ENCODE measurements at regions not wholly inside any gene's neighbourhood (a gene's known extent, or its start where the extent isn't known, plus 50 kb on each side); places are given as distances from the start of the nearest gene placed in this dataset.
"Not testable (repeated sequence)": the region's sequence is repeated elsewhere in the genome, so short reads cannot be mapped to it uniquely, and the experiment has no call there.

DNA sequence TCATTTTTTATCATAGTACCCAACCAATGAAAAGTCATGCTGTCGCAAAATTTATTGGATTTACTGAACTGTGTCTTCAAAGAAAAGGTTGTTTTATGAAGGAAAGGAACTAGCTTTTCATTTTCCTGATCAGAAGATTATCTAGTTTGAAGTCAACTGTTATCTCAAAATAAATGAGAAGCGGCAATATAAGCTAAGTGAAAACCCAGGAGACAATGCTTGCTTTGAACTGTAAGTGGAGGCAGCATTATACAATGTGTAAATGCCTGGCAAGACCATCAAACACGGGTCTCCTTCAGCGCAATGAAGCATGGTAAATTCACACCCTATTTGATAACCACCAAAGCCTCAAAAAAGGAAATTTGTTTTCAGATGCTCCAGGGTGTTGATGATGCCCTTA is 134.4 kb upstream of the PTBP2 start:
- POLR2A ChIA-PET = no interaction called here
- Histone ChIP-seq H3K27me3 (ENCODE audit: insufficient read depth) (no peaks in the 10 kb centered on the region), H3K79me2 (ENCODE audit: insufficient read depth) (no peaks in the 10 kb centered on the region), H2AFZ (ENCODE audit: low read depth) (no peak overlapping the region), H3K4me2 (no peak overlapping the region), H3K9me3 (no peaks in the 10 kb centered on the region), H3K36me3 (replicated peaks in 1 of 2; ENCODE audit: control insufficient read depth in 1 of 2, insufficient read depth in 2 of 2, low read length in 1 of 2) (no peaks in the 10 kb centered on the region), H4K20me1 (ENCODE audit: insufficient read depth) (no peaks in the 10 kb centered on the region), H3K27ac (ENCODE audit: low read depth in 2 of 2, low read length in 1 of 2) (no peak overlapping the region), H3K9ac (no peak overlapping the region), H3F3A (replicated peaks; ENCODE audit: insufficient read depth) (no peaks in the 10 kb centered on the region), H3K4me3 (ENCODE audit: low read depth in 2 of 2, low read length in 1 of 2) (no peak overlapping the region), H3K4me1 (ENCODE audit: control insufficient read depth in 1 of 2, insufficient read depth in 2 of 2, low read depth in 1 of 2, low read length in 1 of 2) (no peaks in the 10 kb centered on the region), H3K9me2 (no peaks in the 10 kb centered on the region)
- CTCF ChIA-PET = interaction anchor here (0.8 to 1.2 kb wide), 2 partner anchors 10 to 48 kb away, joined by 3 read pairs; no protein-coding TSS in a partner anchor
- 79% methylated on average over 4 of the region's 4 CpGs for WGBS (ENCODE audit: low lambda C conversion rate)
- no peak for TF ChIP-seq SIN3A (IDR thresholded peaks at IDR 0.05; ENCODE audit: borderline replicate concordance, low read depth, low read length)
- TF ChIP-seq, protein P1, sequence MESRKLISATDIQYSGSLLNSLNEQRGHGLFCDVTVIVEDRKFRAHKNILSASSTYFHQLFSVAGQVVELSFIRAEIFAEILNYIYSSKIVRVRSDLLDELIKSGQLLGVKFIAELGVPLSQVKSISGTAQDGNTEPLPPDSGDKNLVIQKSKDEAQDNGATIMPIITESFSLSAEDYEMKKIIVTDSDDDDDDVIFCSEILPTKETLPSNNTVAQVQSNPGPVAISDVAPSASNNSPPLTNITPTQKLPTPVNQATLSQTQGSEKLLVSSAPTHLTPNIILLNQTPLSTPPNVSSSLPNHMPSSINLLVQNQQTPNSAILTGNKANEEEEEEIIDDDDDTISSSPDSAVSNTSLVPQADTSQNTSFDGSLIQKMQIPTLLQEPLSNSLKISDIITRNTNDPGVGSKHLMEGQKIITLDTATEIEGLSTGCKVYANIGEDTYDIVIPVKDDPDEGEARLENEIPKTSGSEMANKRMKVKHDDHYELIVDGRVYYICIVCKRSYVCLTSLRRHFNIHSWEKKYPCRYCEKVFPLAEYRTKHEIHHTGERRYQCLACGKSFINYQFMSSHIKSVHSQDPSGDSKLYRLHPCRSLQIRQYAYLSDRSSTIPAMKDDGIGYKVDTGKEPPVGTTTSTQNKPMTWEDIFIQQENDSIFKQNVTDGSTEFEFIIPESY (IDR thresholded peaks at IDR 0.05; ENCODE audit: borderline replicate concordance, low read depth) = no peak
- no peak for TF ChIP-seq CHD2 (IDR thresholded peaks at IDR 0.05; ENCODE audit: low read length, partially characterized antibody)
- TF ChIP-seq RCOR1 (IDR thresholded peaks at IDR 0.05; ENCODE audit: low read length) = no peak
- no peak for TF ChIP-seq EZH2phosphoT487 (IDR thresholded peaks at IDR 0.05; ENCODE audit: borderline replicate concordance, low read depth)
- TF ChIP-seq, protein P2, sequence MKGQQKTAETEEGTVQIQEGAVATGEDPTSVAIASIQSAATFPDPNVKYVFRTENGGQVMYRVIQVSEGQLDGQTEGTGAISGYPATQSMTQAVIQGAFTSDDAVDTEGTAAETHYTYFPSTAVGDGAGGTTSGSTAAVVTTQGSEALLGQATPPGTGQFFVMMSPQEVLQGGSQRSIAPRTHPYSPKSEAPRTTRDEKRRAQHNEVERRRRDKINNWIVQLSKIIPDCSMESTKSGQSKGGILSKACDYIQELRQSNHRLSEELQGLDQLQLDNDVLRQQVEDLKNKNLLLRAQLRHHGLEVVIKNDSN (IDR thresholded peaks at IDR 0.05; ENCODE audit: borderline replicate concordance, low read depth) = no peak
- no peak for DNase-seq

DNA sequence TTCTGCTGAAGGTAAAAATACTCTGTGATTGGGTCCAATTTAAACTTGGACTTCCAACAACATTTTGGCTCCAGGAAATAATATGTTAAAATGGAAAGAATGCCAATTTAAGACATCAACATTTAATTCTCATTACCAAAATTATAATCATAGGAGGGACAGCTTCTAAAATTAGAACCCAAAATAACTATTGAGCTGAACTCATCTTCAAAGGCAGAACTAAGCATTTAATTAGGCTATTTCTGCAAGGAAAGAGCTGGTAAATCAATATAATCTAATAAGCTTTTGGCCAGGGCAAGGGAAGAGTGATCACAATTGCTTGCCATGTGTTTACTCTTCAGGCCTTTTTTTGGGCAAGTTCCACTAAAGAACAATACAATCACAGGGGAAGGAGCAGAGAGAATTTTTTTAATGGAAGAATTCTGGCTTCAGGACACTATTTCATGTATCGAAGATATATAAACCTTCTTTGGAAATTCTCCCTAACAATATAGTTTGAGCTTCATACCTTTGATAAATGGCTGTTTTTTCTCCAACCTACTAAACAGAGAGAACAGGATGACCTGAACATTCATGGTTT is 133.1 kb upstream of the PTBP2 start:
- Histone ChIP-seq H3K4me3 (ENCODE audit: low read depth in 2 of 2, low read length in 1 of 2) (no peak overlapping the region), H3K9me3 (no peaks in the 10 kb centered on the region), H2AFZ (ENCODE audit: low read depth) (no peak overlapping the region), H3K4me2 (no peak overlapping the region), H3K27ac (ENCODE audit: low read depth in 2 of 2, low read length in 1 of 2) (no peak overlapping the region), H3K9me2 (no peaks in the 10 kb centered on the region), H3K9ac (no peak overlapping the region), H3K79me2 (ENCODE audit: insufficient read depth) (no peaks in the 10 kb centered on the region), H3K36me3 (replicated peaks in 1 of 2; ENCODE audit: control insufficient read depth in 1 of 2, insufficient read depth in 2 of 2, low read length in 1 of 2) (no peaks in the 10 kb centered on the region), H4K20me1 (ENCODE audit: insufficient read depth) (no peaks in the 10 kb centered on the region), H3K4me1 (ENCODE audit: control insufficient read depth in 1 of 2, insufficient read depth in 2 of 2, low read depth in 1 of 2, low read length in 1 of 2) (no peaks in the 10 kb centered on the region), H3F3A (replicated peaks; ENCODE audit: insufficient read depth) (no peaks in the 10 kb centered on the region), H3K27me3 (ENCODE audit: insufficient read depth) (no peaks in the 10 kb centered on the region)
- DNase-seq = no peak
- WGBS (ENCODE audit: low lambda C conversion rate) = 87% methylated on average over 1 of the region's 1 CpG
- TF ChIP-seq, protein P3, sequence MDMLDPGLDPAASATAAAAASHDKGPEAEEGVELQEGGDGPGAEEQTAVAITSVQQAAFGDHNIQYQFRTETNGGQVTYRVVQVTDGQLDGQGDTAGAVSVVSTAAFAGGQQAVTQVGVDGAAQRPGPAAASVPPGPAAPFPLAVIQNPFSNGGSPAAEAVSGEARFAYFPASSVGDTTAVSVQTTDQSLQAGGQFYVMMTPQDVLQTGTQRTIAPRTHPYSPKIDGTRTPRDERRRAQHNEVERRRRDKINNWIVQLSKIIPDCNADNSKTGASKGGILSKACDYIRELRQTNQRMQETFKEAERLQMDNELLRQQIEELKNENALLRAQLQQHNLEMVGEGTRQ (IDR thresholded peaks at IDR 0.05; ENCODE audit: borderline replicate concordance, low read depth, low read length) = no peak
- no peak for TF ChIP-seq POLR2AphosphoS5 (IDR thresholded peaks at IDR 0.05; ENCODE audit: low read depth, low read length)
- no peak for TF ChIP-seq RCOR1 (IDR thresholded peaks at IDR 0.05; ENCODE audit: low read length)
- no peak for TF ChIP-seq FOSL2 (IDR thresholded peaks at IDR 0.05; ENCODE audit: borderline replicate concordance, low read depth)
- TF ChIP-seq, protein P4, sequence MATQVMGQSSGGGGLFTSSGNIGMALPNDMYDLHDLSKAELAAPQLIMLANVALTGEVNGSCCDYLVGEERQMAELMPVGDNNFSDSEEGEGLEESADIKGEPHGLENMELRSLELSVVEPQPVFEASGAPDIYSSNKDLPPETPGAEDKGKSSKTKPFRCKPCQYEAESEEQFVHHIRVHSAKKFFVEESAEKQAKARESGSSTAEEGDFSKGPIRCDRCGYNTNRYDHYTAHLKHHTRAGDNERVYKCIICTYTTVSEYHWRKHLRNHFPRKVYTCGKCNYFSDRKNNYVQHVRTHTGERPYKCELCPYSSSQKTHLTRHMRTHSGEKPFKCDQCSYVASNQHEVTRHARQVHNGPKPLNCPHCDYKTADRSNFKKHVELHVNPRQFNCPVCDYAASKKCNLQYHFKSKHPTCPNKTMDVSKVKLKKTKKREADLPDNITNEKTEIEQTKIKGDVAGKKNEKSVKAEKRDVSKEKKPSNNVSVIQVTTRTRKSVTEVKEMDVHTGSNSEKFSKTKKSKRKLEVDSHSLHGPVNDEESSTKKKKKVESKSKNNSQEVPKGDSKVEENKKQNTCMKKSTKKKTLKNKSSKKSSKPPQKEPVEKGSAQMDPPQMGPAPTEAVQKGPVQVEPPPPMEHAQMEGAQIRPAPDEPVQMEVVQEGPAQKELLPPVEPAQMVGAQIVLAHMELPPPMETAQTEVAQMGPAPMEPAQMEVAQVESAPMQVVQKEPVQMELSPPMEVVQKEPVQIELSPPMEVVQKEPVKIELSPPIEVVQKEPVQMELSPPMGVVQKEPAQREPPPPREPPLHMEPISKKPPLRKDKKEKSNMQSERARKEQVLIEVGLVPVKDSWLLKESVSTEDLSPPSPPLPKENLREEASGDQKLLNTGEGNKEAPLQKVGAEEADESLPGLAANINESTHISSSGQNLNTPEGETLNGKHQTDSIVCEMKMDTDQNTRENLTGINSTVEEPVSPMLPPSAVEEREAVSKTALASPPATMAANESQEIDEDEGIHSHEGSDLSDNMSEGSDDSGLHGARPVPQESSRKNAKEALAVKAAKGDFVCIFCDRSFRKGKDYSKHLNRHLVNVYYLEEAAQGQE (IDR thresholded peaks at IDR 0.05; ENCODE audit: low read depth, low read length) = no peak
- POLR2A ChIA-PET = no interaction called here
- CTCF ChIA-PET = interaction anchor here (1.5 to 1.6 kb wide), 2 partner anchors 9 to 14 kb away, joined by 4 to 6 read pairs; no protein-coding TSS in a partner anchor

DNA sequence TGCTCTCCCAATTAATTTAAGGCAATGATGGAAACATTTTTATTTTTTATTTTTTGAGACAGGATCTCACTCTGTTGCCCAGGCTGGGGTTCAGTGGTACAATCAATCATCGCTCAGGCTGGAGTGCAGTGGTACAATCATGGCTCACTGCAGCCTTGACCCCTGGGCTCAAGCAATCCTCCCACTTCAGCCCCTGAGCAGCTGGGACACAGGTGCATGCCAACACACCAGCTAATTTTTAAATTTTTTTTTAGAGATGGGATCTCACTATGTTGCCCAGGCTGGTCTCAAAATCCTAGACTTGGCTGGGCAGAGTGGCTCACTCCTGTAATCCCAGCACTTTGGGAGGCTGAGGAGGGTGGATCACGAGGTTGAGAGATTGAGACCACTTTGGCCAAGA is 126.1 kb upstream of the PTBP2 start:
- H3K9me3 ChIP-seq; H3K79me2 ChIP-seq (ENCODE audit: insufficient read depth); H2AFZ ChIP-seq (ENCODE audit: low read depth); H3K36me3 ChIP-seq (replicated peaks in 1 of 2; ENCODE audit: control insufficient read depth in 1 of 2, insufficient read depth in 2 of 2, low read length in 1 of 2); H3K4me1 ChIP-seq (ENCODE audit: control insufficient read depth in 1 of 2, insufficient read depth in 2 of 2, low read depth in 1 of 2, low read length in 1 of 2); H4K20me1 ChIP-seq (ENCODE audit: insufficient read depth); H3K9ac ChIP-seq; H3K9me2 ChIP-seq; DNase-seq; H3K27me3 ChIP-seq (ENCODE audit: insufficient read depth); H3K27ac ChIP-seq (ENCODE audit: low read depth in 2 of 2, low read length in 1 of 2); H3F3A ChIP-seq (replicated peaks; ENCODE audit: insufficient read depth); H3K4me3 ChIP-seq (ENCODE audit: low read depth in 2 of 2, low read length in 1 of 2); H3K4me2 ChIP-seq; POLR2A ChIA-PET: not testable (repeated sequence)
- WGBS (ENCODE audit: low lambda C conversion rate) = 36% methylated on average over 2 of the region's 2 CpGs
- CTCF ChIA-PET = interaction anchor here (0.6 to 1.3 kb wide), 2 partner anchors 13 to 48 kb away, joined by 3 read pairs; no protein-coding TSS in a partner anchor

Measured in SK-N-SH (cell line).